A673 (cell line): ENCODE measurements at regions not wholly inside any gene's neighbourhood (a gene's known extent, or its start where the extent isn't known, plus 50 kb on each side); places are given as distances from the start of the nearest gene placed in this dataset.

Experiments
- CTCF ChIP-seq: fragments of 300-800, 200-600 bp; sonication (generic); conservative IDR thresholded peaks from 2 replicates; pipeline ENCODE4 v1.5.1; 2017; ENCODE audit warnings: low read depth, mild to moderate bottlenecking, antibody characterized with exemption, low read length, moderate library complexity, mixed read lengths
- EZH2 ChIP-seq: fragments of 200-600 bp; sonication (generic); IDR thresholded peaks from 2 replicates; pipeline ENCODE4 v1.6.1; 2017; ENCODE audit warnings: borderline replicate concordance, low read depth, mild to moderate bottlenecking, mixed read lengths, antibody characterized with exemption, low read length; ENCODE audit not compliant: poor library complexity, severe bottlenecking

- TF ChIP-seq CTCF (no peak), EZH2 (no peak)
Measured at GRCh38 chr3:34374521-34374920, 576.1 kb downstream of the PDCD6IP start.
